SJCRH30 (cell line): ENCODE measurements at regions not wholly inside any gene's neighbourhood (a gene's known extent, or its start where the extent isn't known, plus 50 kb on each side); places are given as distances from the start of the nearest gene placed in this dataset.

Experiments
- DNase-seq, 2 experiments: peaks; one replicate each; pipeline ENCODE4 v3.0.0-alpha.2; 2015 to 2020
- H3K27ac ChIP-seq: fragments of 250-450 bp; sonication (Bioruptor Pico); 2 replicates; pipeline ENCODE4 v1.5.1; 2020; ENCODE audit warnings: mild to moderate bottlenecking, moderate library complexity
- H3K27me3 ChIP-seq: fragments of 250-450 bp; sonication (Bioruptor Pico); 2 replicates; pipeline ENCODE4 v1.5.1; 2020; ENCODE audit warnings: mild to moderate bottlenecking, moderate library complexity
- H3K36me3 ChIP-seq: fragments of 250-450 bp; sonication (Bioruptor Pico); 2 replicates; pipeline ENCODE4 v1.5.1; 2020; ENCODE audit warnings: mild to moderate bottlenecking, moderate library complexity
- H3K4me1 ChIP-seq: fragments of 250-450 bp; sonication (Bioruptor Pico); 2 replicates; pipeline ENCODE4 v1.5.1; 2020; ENCODE audit warnings: mild to moderate bottlenecking, moderate library complexity
- H3K4me3 ChIP-seq: fragments of 250-450 bp; sonication (Bioruptor Pico); 2 replicates; pipeline ENCODE4 v1.5.1; 2020; ENCODE audit warnings: mild to moderate bottlenecking, moderate library complexity
- H3K9me3 ChIP-seq: fragments of 250-450 bp; sonication (Bioruptor Pico); replicated peaks from 2 replicates; pipeline ENCODE4 v1.5.1; 2020; ENCODE audit warnings: mild to moderate bottlenecking, moderate library complexity

GRCh38 chr1:75083848-75084514 lies 50.2 kb upstream of the LHX8 start:
- no peaks in the 10 kb centered on the region for H3K9me3 ChIP-seq
- H3K36me3 ChIP-seq = no peaks in the 10 kb centered on the region
- DNase-seq = no peak
- no peak overlapping the region for H3K27ac ChIP-seq
- H3K27me3 ChIP-seq = no peaks in the 10 kb centered on the region
- H3K4me3 ChIP-seq = no peak overlapping the region
- peaks cover 9% of the 10 kb centered on the region; the same call in 1 of the 2 replicates for H3K4me1 ChIP-seq
